Lung (tissue), 11 donors: ENCODE measurements at regions not wholly inside any gene's neighbourhood (a gene's known extent, or its start where the extent isn't known, plus 50 kb on each side); places are given as distances from the start of the nearest gene placed in this dataset.

Experiments used
- ATAC-seq: fragments of 200-7000 bp; cut with Tn5 transposase; one replicate; pipeline ENCODE4 v1.9.1; 2020; ENCODE audit warnings: moderate number of reproducible peaks; ENCODE audit not compliant: insufficient read depth, low FRiP score
- DNase-seq, 3 donors: peaks; one replicate each; pipeline ENCODE4 v3.0.0-alpha.2; 2013 to 2017
- H3K27ac ChIP-seq, 2 donors: one replicate each; pipeline ENCODE4 v1.5.1; 2013; ENCODE audit warnings: mild to moderate bottlenecking in 2 of 2, moderate library complexity in 2 of 2, control low read depth in 1 of 2, inconsistent platforms in 1 of 2, low read depth in 1 of 2, low read length in 1 of 2
- H3K27me3 ChIP-seq, 3 donors: one replicate each; pipeline ENCODE4 v1.5.1; 2013; ENCODE audit warnings: low read length in 2 of 3; ENCODE audit not compliant: control insufficient read depth in 3 of 3, insufficient read depth in 3 of 3
- H3K36me3 ChIP-seq, 4 donors: one replicate each; pipeline ENCODE4 v1.5.1; 2013; ENCODE audit warnings: low read length in 4 of 4, mild to moderate bottlenecking in 1 of 4, moderate library complexity in 1 of 4; ENCODE audit not compliant: control insufficient read depth in 4 of 4, insufficient read depth in 4 of 4
- H3K4me1 ChIP-seq, 5 donors: one replicate each; pipeline ENCODE4 v1.5.1; 2013; ENCODE audit warnings: low read length in 5 of 5, mild to moderate bottlenecking in 2 of 5, moderate library complexity in 1 of 5; ENCODE audit not compliant: control insufficient read depth in 5 of 5, insufficient read depth in 5 of 5
- H3K4me3 ChIP-seq: one replicate; pipeline ENCODE4 v1.5.1; 2013; ENCODE audit warnings: mild to moderate bottlenecking, control low read depth, moderate library complexity
- H3K9ac ChIP-seq, 2 donors: one replicate each; pipeline ENCODE4 v1.5.1; 2013; ENCODE audit warnings: low read length in 2 of 2, control low read depth in 1 of 2; ENCODE audit not compliant: insufficient read depth in 1 of 2
- H3K9me3 ChIP-seq, 4 donors: one replicate each; pipeline ENCODE4 v1.5.1; 2013; ENCODE audit warnings: low read length in 3 of 4, mild to moderate bottlenecking in 1 of 4, moderate library complexity in 1 of 4; ENCODE audit not compliant: control insufficient read depth in 4 of 4, insufficient read depth in 3 of 4
- CTCF ChIP-seq: IDR thresholded peaks from 2 replicates; pipeline ENCODE4 v1.5.1; 2012; ENCODE audit warnings: mild to moderate bottlenecking; ENCODE audit errors: control extremely low read depth, extremely low read depth
- WGBS, 2 donors: extraction: QIAGEN DNeasy Blood & Tissue Kit; methylation state at CpG; one replicate each; pipeline ENCODE4 v1.1.7; 2013; 5-methylcytosine and 5-hydroxymethylcytosine counted together
- donor health status: control.
- donor health status: control.
- donor health status: Bipolar disorder and iron deficiency.
- donor health status: healthy.
- donor health status: DM: yes; HTN: yes; CAD: no.

DNA sequence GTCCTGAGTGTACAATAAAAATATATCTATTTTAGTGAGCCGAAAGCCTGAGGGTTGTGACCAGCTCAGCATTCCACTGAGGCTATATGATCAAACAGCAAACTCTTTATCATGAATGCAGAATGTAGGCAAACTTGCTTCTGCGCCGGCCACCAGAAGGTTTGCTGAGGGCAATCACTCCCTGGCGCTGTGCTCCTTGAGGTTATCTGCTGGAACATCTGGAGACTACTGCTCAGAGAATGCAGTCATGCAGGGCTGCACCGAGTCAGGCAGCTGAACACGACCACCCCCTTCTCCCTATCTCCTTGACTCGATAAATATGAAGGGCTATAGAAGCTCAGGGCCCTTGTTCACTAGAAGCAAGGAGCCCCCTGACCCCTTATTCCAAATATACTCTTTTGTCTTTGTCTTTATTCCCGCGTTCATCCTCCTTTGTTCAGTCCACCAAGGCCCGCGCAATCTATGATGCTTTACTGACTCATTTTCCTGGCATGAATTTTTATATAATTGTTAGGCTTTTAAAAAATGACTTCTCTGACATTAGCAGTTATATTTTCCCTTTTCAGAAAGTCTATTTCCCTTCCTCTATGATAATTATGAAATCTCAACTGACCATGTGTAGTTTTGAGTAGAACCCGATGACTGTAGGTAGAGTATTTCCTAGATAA is 1089.3 kb downstream of the SLC16A7 start:
- Histone ChIP-seq H3K4me1 (no peaks in the 10 kb centered on the region), H3K4me3 (no peak overlapping the region), H3K27ac (no peak overlapping the region), H3K9ac (no peak overlapping the region), H3K9me3 (peaks cover 0 to 9% (median 0%) of the 10 kb centered on the region in 4 donors), H3K27me3 (no peaks in the 10 kb centered on the region), H3K36me3 (no peaks in the 10 kb centered on the region)
- DNase-seq (peak in 1 of 3 donors; percentile 1), ATAC-seq (no peak)
- no peak for TF ChIP-seq CTCF
- 75 to 93% methylated on average over 12 of the region's 12 CpGs for WGBS, 2 donors

GRCh38 chr12:60689137-60689536 is 1093.3 kb downstream of the SLC16A7 start:
- Histone ChIP-seq H3K27me3 (no peaks in the 10 kb centered on the region), H3K9me3 (peaks cover 0 to 5% (median 0%) of the 10 kb centered on the region in 4 donors), H3K27ac (no peak overlapping the region), H3K4me1 (no peaks in the 10 kb centered on the region), H3K36me3 (no peaks in the 10 kb centered on the region), H3K9ac (no peak overlapping the region), H3K4me3 (no peak overlapping the region)
- no peak for ATAC-seq
- TF ChIP-seq CTCF, result no peak
- DNase-seq, result no peak

- H3K4me3 ChIP-seq, result no peak overlapping the region
- H3K36me3 ChIP-seq, result no peaks in the 10 kb centered on the region
- no peak for ATAC-seq
- H3K27ac ChIP-seq, result no peak overlapping the region
- WGBS, 2 donors, result 83 to 84% methylated on average over 1 of the region's 1 CpG
- no peaks in the 10 kb centered on the region for H3K4me1 ChIP-seq
- no peak for TF ChIP-seq CTCF
- H3K9me3 ChIP-seq, result peaks cover 0 to 5% (median 0%) of the 10 kb centered on the region in 4 donors
- no peaks in the 10 kb centered on the region for H3K27me3 ChIP-seq
- DNase-seq, result no peak
- no peak overlapping the region for H3K9ac ChIP-seq
Measured at GRCh38 chr12:60693019-60693626, 1097.3 kb downstream of the SLC16A7 start.
